ENCODE measurements at regions not wholly inside any gene's neighbourhood (a gene's known extent, or its start where the extent isn't known, plus 50 kb on each side); places are given as distances from the start of the nearest gene placed in this dataset.

DNA sequence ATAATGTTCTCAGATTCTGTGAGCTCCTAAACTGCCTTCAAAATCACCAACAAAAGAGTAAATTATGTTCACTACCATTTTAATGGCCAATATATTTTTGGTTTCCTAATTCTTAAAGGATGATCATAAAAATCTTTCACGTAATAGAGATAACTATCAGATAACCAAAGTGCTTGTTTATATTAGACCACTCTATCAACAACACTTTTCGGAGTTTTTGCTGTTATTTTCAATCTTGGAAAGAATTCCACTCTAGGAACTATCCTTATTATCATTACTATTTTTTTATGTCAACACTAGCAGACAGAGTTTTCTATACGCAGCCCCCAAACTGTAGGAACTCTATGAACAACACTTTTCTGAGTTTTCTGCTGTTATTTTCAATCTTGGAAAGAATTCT lies 782.5 kb upstream of the ZEB2 start:
- no peak for DNase-seq (ENCODE audit: low spot score)

DNA sequence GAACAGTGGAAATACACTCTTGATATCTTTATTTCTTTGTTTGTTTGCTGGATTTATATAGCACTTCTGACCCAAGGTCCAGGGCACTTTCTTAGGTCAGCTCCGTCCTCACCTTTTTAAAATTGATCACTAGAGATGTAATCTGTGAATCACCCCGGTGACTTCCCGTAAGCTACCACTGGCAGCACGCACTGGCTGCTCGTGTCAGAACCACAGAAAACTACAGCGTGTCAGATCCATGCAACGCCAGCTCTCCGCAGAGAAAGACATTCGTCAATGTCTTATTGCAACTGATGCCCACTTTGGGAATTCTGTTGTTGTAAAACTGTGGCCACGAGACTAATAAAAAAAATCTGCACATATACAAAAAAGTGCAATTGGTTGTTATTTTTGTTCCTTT lies 779.4 kb upstream of the ZEB2 start:
- no peak for DNase-seq (ENCODE audit: low spot score)

DNA sequence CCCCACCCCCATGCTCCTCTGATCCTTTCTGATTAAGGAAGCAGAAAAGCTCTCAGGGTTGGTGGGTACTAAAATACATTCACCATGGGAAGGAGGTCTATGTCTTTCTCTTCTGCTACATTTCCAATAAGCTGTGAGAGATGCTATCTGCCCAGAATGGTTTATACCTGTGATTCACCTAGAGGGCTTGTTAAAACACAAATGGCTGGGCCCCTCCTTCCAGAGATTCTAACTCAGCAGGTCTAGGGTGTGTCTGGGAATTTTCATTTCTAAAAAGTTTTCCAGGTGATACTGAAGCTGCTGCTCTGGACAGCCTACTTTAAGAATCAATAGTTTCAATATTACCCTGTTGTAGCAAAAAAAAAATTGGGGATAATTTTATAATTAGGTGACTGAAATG lies 772.2 kb upstream of the ZEB2 start:
- DNase-seq (ENCODE audit: low spot score), result no peak

DNA sequence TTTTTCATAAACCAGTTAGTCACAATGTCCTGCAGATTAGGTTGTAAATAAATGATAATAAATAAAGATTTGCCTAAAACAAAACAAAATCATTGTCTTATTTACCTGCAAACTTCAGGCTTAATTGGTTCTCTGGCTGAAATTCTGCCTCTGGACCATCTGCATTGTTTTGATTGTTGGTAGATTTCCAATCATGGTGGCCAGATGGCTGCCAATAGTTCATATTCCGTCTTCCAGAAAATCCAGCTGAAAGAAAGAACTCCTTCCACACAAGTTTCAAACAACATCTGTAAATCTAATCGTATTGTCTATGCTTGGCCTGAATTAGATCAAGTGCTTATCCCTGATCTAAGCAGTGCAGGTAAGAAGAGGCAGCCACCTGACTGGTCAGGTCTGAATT lies 771.1 kb upstream of the ZEB2 start:
- no peak for DNase-seq (ENCODE audit: low spot score)

DNA sequence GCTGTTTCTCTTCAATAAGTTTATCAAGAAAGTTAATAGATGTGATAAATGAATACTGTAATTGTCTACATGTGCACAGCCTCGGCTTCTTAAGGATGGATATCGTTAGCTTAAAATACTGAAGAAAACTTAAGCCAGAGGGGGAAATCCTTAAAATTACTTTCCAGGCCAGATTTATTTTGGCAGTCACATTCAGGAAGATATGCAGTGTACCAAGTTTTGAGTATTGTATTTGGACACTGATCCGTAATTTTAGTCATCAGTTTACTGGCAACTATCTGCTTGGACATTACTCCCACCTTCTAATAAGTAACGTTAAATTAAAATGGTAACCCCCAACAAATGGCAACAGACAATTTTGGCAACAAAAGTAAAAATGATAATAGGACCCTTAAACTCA lies 770.0 kb upstream of the ZEB2 start:
- no peak for DNase-seq (ENCODE audit: low spot score)

DNA sequence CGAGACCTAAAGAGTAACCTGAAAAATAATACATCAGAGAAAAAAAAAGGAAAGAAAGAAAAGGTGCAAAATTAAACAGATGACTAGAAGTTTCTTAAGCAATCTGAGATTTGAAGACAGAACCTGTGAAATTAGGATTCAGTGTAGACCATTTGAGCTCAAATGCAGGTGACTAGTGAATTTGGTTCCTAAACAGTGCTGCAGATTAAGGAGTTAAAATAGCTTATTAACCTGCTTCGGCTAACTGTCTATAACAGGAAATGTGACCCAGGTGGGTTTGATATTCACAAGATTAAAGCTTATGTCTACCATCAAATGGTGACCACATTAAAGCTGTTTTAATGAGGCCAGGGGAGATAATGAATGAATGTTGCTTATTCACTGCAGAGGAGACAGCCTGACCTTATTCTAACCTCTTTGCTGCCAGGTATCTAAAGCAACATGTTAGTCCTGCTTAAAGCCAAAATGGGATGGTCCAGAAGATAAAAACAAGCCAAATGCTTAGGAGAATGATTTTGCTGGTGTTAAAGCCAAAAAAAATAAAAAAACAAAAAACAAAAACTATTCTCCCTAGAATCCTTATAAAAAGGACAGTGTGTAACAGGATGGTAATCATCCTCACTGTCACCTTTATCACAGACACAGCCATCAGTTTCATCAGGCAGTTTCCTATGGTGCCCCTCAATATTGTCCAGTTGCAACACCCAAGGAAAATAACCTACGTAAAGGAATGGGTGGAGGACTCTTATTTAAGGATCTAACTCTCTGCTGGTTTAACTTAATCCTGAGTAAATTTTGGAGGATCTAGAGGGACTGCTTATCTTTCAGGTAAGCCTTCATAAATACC lies 769.0 kb upstream of the ZEB2 start:
- DNase-seq (ENCODE audit: low spot score), result no peak

DNA sequence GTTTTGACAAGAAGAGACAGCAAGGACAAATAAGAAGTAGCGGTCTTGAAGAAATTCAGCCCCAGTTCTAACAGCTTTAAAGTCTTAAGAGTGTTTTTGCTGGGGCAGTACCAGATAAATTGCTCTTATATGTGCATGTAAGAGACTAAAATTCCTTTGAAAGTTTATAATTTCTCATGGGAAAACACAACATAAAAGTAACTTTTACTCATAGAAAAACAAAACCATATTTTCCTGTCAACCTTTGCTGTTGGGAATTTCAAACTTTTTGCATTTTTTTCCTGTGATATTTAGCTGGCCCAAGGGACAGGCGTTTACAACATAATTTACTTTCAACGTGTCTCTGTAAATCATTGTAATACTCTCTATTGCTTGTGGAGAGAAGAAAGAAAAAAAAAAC lies 767.8 kb upstream of the ZEB2 start:
- DNase-seq (ENCODE audit: low spot score), result no peak

DNA sequence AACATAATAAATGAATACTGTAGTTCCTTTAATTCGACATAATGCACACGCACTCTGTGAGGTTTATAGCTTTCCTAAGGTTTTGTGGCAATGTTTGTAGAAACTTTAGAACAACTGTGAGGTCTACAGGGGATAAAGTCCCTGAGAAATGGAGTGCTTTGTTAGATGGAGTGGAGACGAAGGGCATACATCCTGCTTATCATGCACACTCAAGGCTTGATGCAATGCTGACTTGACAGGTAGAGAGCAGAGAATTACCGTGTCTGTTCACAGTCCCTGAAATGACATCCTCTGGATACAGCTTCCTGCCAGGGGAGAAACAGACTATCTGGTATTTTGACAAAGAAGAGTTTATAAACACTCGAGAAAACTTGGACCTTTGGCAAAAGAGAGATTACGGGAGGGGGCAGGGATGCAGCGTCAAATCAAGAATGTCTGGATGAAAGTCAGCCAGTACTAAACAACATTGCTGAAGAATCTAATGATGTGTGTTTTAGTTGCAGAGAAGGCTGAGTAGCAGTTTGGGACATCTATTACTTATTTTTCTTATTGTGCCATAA lies 766.9 kb upstream of the ZEB2 start:
- DNase-seq (ENCODE audit: low spot score), result no peak

DNA sequence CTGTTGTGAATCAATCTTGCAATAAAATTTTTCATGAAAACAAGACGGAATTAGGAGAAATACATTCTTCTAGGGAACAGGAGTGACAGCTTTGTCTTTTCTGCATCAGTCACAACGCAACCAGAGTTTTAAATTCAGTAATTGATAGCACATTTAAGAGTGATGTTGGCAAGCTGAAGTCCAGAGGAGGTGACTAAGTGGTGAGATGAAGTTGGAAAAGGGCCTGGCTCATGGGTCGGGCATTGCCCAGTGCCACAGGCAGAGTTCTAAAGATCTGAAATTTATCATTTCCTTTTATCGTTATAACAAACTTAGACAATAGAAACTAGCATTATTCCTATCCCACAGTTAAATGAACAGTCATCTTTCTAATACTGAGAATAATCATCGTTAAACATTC lies 764.6 kb upstream of the ZEB2 start:
- no peak for DNase-seq (ENCODE audit: low spot score)

DNA sequence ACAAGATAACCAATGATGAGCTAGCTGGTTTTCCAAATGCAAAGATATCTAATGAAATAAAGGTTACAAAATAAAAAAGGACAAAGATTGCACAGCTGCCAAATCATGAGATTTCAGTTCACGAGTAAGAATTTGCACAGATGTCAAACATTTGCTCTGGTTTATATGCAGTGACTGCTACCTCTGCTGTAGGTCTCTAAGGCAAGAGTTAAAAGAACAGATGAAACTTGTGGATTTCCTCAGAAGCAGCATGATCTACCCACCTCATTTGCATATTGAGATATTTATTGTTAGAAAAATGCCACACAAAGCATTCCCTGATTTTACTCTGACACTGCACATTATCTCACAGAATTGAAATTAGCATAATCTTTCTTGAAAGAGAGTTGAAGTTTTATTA lies 763.2 kb upstream of the ZEB2 start:
- DNase-seq (ENCODE audit: low spot score), result no peak

DNA sequence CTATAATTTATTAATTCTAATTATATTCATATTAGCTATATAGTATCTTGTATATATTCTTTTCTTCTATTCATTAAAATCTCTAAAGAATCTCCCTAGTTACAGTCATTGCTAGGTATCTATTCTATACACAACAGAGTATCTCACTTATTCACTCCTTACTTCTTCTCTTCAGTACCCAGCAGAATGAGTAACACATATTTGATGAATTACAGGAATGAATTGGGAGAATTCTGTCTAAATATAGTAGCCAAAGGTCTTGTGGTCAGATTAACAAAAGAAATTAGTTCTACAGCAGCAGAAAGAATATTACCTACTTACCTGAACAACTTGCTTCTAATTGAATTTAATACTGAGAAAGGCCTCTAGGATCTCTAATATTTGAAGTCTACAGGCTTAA lies 758.0 kb upstream of the ZEB2 start:
- no peak for DNase-seq (ENCODE audit: low spot score)

DNA sequence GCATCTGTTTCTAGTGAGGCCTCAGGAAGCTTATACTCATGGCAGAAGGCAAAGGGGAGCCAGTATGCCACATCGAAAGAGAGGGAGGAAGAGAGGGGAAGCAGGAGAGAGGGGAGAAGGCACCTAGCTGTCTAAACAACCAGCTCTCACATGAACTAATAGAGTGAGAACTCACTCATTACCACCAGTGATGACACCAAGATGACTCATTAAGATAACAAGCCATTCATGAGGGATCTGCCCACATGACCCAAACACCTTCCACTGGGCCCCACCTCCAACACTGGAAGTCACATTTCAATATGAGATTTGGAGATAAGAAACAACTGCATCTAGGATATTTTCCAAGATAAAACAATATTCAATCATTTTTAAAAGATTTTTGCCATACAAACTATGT lies 753.9 kb upstream of the ZEB2 start:
- DNase-seq (ENCODE audit: low spot score), result no peak

DNA sequence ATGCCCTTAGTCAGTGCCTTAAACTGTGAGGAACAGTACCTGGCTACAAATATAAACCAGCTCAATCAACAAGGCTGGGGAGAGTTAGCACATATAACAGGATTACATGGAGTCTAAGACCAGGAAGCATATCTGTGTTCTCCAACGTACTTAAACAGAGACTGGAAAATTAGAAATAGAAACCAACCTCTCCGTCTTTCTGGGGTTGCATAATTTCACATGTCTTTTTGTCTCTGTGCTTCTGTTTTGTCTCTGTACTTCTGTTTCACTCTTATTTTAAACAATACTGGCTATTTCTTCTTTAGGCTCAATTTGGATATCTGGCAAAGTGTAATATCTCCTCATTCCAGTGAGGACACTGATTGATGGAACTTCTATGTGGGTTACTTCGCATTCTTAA lies 749.0 kb upstream of the ZEB2 start:
- DNase-seq (ENCODE audit: low spot score), result no peak

DNA sequence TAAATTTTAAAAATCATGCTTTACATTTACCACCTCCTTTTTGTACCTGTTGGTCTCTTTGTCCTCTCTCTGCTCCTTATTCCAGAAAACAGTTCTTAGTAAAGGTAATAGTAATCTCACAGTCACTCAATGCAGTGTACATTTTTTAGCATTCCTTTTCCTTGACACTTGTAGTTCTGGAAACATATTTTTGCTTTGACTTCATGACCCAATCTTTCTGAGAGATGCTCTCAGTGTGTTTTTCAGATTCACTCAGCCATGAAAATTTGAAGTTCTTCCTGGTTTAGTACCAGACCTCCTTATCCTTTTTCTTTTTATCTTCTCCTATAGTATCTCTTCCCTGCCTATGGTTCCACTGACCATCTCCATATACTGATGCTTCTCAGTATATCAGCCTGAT lies 747.5 kb upstream of the ZEB2 start:
- no peak for DNase-seq (ENCODE audit: low spot score)

DNA sequence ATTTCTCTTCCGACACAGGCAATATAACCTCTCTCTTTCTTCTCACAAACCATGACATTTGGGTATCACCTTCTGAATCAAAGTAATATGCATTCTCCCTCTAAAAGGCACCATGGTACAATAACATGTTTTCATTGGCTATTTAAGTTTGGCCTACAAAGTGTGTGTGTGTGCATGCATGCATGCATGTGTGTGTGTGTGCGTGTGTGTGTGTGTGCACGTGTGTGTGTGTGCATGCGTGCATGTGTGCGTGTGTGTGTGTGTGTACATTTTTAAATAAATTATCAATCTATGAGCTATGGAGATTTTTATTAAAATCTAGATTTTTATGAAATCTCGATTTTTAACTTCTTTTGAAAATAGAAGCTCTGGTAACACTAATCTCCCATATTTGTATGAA lies 745.3 kb upstream of the ZEB2 start:
- no peak for DNase-seq (ENCODE audit: low spot score)

DNA sequence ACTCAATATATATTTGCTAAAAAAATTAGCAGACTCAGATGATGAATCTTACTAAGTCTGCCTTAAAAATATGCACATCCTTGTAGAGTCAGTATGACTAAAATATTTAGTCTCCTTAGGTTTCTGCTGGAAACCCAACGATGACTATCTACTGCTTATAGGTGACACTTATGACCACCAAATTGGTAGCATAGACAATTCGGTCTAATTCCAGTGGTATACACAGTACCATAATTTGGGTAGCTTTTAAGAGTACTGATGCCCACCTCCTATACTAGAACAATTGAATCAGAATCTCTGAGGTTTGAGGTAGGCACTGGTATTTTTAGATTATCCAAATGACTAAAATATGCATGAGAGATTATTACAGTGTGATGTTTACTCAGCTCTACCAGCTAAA lies 740.8 kb upstream of the ZEB2 start:
- DNase-seq (ENCODE audit: low spot score), result no peak

DNA sequence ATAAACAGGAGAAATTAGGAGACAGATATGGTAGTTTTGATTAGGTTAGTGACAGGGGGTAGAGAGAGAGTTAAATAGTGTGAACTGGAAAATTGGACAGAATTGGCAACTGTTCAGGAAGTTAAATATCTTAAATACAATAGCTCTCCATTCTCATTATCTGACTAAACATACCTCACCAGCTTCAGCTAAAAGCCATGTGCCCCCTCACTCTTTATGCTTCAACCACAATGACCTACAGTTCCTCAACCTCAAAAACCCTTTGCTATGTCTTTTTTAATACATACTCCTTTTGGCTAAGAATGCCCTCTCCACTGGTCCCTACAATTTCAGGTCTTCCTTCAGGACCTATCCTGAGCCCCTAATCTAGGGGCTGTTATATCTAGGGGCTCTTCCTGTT lies 740.2 kb upstream of the ZEB2 start:
- no peak for DNase-seq (ENCODE audit: low spot score)

DNA sequence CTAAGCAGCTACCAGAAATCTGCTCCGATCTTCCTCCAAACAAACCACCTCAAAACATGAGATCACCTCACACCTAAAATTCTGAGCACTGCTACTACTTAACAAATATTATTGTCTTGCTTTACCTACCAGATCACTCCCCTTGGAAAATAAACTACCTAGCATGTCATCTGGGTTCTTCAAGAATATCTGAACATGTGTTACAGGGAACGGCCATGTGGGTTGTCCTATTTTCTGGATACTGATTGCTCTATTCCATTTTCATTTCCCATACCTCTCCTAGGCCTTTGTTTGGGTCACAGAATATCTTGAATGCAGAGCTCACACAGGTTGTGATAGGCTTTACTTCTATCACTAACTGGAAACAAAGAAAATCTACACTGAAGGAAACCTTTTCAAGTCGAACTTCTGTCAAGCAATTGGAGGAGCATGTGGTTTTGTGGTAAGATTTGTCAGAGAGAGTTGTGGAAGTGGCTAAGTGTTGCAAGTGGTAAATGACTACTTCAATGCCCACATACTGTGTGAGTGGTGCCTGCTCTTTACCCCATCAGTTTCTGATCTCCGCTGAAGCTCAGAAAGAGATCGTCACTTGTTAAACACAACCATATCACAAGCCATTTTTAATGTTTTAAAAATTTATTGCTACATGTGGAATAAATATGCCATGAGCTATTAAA lies 739.1 kb upstream of the ZEB2 start:
- DNase-seq (ENCODE audit: low spot score), result no peak

DNA sequence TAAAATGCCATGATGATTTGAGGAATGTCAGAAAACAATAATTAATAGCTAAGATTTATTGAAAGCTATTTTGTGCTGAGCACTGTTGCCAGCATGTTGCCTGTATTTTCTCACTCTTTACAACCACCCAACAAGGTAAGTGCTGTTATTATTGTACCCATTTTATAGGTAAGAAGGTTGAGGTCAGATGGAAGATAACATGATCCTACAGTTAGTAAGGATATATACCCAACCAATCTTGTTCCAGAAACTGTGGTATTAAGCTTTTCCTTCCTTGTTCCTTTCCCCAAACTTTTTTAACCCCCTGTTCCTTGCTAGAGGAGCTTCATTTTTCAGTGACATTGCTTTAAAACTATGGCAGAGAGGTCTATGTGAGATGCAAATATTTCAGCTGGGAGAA lies 738.0 kb upstream of the ZEB2 start:
- DNase-seq (ENCODE audit: low spot score), result no peak

DNA sequence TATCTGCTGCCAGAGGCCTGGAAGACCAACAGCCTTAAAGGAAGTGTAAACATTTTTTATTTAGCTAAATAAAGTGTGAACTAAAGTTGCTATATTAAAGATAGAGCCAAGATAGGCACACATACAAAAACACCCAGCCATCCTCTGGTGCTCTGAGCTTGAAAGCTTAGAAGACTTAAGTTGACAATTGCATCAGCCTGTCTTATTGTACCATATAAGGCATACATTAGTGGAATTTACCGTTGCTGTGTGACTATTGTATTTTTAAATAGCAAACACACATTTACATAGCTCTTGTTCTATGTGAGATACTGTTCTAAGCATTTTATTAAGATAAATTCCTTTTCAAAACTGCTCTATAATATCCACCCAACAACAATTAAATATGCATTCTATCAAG lies 736.6 kb upstream of the ZEB2 start:
- no peak for DNase-seq (ENCODE audit: low spot score)

DNA sequence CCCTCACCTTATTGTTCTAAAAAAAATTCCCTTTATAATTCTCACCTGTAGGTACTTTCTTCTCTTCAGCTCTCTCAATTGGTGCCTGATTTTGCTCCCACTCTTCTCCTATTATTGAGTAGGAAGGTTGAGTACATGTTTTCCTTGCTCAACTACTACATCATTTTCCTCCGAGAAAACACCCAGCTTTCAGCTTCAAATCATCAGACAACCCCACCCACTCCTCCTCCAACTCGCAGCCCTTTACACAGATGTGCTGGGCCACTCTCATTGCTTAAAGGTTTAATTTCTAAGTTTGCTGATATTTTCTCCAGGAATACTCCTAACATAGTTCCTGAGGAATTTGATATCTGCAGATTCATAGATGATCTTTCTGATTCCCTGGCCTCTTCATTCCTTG lies 734.4 kb upstream of the ZEB2 start:
- no peak for DNase-seq (ENCODE audit: low spot score)

DNA sequence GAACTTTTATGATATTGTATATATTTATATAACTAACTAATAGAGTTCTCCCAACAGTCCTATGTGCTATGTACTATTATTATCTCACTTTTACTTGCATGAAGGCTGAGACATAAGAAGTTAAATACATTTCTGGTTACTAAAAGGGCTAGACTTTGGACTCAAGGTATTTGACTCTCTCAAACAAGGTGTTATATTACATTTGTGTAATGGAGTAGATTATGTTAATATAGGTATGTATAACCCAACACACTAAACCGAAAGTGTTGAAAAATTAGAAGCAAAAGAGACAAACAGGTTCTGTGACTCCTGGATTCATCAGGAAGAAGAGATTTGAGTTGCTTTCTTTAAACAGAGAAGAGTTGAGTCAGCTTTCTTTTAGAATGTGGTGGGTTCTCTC lies 733.6 kb upstream of the ZEB2 start:
- no peak for DNase-seq (ENCODE audit: low spot score)

DNA sequence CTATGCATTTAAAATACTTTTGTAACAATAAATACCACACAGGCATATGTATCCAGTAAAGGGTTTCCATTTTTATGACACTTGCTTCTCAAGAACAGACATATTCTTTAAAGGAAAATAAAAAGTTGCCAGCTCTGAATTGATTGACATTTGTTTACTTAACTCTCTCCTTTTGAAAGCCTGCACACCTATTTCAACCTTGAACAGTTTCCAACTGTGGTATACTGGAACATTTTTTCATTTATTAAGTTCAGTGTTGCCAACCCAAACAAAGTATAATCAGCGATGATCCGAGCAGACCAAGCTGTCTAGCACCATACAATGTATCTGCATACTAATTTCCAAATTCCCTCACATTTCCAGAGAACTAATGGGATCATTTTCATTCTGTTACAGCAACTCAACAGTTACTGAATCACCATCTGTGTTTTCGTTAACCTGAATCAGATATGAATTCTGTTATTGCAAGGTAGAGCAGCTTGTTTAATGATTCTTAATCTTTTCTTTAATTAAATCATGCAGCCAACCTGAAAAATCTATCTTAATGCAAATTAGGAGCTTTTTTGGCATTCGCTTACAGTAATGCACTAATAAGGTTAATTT lies 725.5 kb upstream of the ZEB2 start:
- DNase-seq (ENCODE audit: low spot score), result no peak

Data from SK-N-DZ (cell line).